Thyroid gland (tissue), 4 donors: ENCODE measurements at regions not wholly inside any gene's neighbourhood (a gene's known extent, or its start where the extent isn't known, plus 50 kb on each side); places are given as distances from the start of the nearest gene placed in this dataset.

Experiments
- DNase-seq, 2 donors: peaks; one replicate each; pipeline ENCODE4 v3.0.0-alpha.2; 2019
- H3K27ac ChIP-seq, 3 donors: fragments of 200-600 bp; sonication (generic); 1 replicate in 2 of 3; 2 replicates in 1 of 3; pipeline ENCODE4 v1.5.1; 2016 to 2019; ENCODE audit warnings: mild to moderate bottlenecking in 1 of 3, moderate library complexity in 1 of 3
- H3K27me3 ChIP-seq: fragments of 200-600 bp; sonication (generic); one replicate; pipeline ENCODE4 v1.5.1; 2019
- H3K36me3 ChIP-seq, 2 donors: fragments of 200-600 bp; sonication (generic); one replicate each; pipeline ENCODE4 v1.5.1; 2016 to 2019
- H3K4me1 ChIP-seq, 2 donors: fragments of 200-600 bp; sonication (generic); one replicate each; pipeline ENCODE4 v1.5.1; 2017 to 2019
- H3K4me3 ChIP-seq, 3 donors: fragments of 200-600 bp; sonication (generic); replicated peaks in 1 of 3; 1 replicate in 2 of 3; 2 replicates in 1 of 3; pipeline ENCODE4 v1.5.1; 2016; ENCODE audit warnings: mild to moderate bottlenecking in 1 of 3
- H3K9me3 ChIP-seq: fragments of 200-600 bp; sonication (generic); one replicate; pipeline ENCODE4 v1.5.1; 2017
- CTCF ChIP-seq, 6 experiments: fragments of 200-600 bp in 3 of 6; fragments of 450-650 bp in 3 of 6; sonication (generic) in 3 of 6; IDR thresholded peaks; one replicate each; pipeline ENCODE4 v1.5.1; 2016 to 2019; ENCODE audit warnings: antibody characterized with exemption in 6 of 6, mild to moderate bottlenecking in 2 of 6, inconsistent platforms in 1 of 6, moderate library complexity in 1 of 6
- POLR2A ChIP-seq, 2 donors: fragments of 450-650 bp; IDR thresholded peaks; one replicate each; pipeline ENCODE4 v1.6.1; 2017; ENCODE audit warnings: antibody characterized with exemption in 2 of 2, mild to moderate bottlenecking in 2 of 2, moderate library complexity in 1 of 2
- WGBS, 2 donors: methylation state at CpG; one replicate each; pipeline ENCODE4 v1.1.5; 2017; 5-methylcytosine and 5-hydroxymethylcytosine counted together
- intact Hi-C: fragments of 100-400 bp; cut with DNase I; formaldehyde crosslinking; loops from one replicate; pipeline ENCODE4 v1.15.1; 2023

- Histone ChIP-seq H3K27me3 (no peaks in the 10 kb centered on the region), H3K36me3 (no peaks in the 10 kb centered on the region), H3K27ac (no peak overlapping the region), H3K4me3 (no peak overlapping the region), H3K9me3 (no peaks in the 10 kb centered on the region), H3K4me1 (peaks cover 3% of the 10 kb centered on the region in 2 donors)
- TF ChIP-seq CTCF (IDR thresholded peaks at IDR 0.05) (no peak), POLR2A (IDR thresholded peaks at IDR 0.05) (no peak)
- no peak for DNase-seq
- 93 to 97% methylated on average over 1 of the region's 1 CpG for WGBS, 2 donors
- intact Hi-C loops: no loop called here
These were observed 67.1 kb upstream of the PIK3CG start for GRCh38 chr7:106797937-106798336.

DNA sequence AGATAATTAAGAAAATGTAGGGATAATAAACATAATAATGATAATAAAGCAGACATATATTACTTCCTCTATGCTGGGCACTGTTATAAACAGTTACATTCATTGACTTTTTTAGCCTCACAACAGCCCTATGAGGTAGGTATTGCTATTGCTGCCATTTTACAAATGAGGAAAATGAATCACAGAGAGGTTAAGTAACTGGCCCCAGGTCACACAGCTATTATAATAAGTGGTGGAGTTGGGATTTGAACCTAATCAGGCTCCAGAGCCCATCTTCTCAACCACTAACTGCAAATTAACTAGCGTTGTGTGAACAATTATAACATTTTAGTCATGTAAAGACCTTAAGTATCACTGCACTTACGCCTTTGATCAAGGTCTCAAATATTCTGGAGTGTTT lies 62.5 kb upstream of the PIK3CG start:
- intact Hi-C loops: no loop called here
- DNase-seq: no peak

DNA sequence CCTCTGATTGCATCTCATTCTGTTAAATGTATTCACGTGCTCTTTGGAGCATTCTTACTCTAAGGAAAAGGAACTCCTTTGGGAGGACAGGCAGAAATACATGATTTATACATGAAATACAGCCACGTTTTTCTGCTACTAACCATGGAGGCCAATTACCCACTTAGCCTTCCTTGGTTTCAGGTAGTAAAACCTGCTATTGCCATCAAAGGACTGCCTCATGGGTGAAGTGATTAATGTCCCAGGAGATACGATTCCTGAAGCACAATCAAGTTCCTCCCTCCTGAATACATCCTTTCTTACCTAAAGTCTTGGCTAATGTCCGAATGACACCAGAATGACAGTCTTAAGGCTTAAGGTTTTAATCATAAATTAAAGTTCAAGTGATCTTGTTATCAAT lies 58.5 kb upstream of the PIK3CG start:
- no peaks in the 10 kb centered on the region for H3K36me3 ChIP-seq
- 82 to 83% methylated on average over 4 of the region's 4 CpGs for WGBS, 2 donors
- no peaks in the 10 kb centered on the region for H3K27me3 ChIP-seq
- intact Hi-C loops: no loop called here
- H3K27ac ChIP-seq: no peak overlapping the region
- TF ChIP-seq CTCF (IDR thresholded peaks at IDR 0.05) (no peak), POLR2A (IDR thresholded peaks at IDR 0.05) (no peak)
- no peaks in the 10 kb centered on the region for H3K9me3 ChIP-seq
- no peak for DNase-seq
- no peak overlapping the region for H3K4me3 ChIP-seq
- no peaks in the 10 kb centered on the region for H3K4me1 ChIP-seq

More for the DNA sequence above, 62.5 kb upstream of the PIK3CG start:
- TF ChIP-seq CTCF (IDR thresholded peaks at IDR 0.05): no peak
- Histone ChIP-seq H3K4me3 (no peak overlapping the region), H3K9me3 (no peaks in the 10 kb centered on the region), H3K27ac (no peak overlapping the region), H3K36me3 (no peaks in the 10 kb centered on the region), H3K4me1 (no peaks in the 10 kb centered on the region), H3K27me3 (no peaks in the 10 kb centered on the region)
- WGBS, 2 donors: 93 to 98% methylated on average over 2 of the region's 2 CpGs

DNA sequence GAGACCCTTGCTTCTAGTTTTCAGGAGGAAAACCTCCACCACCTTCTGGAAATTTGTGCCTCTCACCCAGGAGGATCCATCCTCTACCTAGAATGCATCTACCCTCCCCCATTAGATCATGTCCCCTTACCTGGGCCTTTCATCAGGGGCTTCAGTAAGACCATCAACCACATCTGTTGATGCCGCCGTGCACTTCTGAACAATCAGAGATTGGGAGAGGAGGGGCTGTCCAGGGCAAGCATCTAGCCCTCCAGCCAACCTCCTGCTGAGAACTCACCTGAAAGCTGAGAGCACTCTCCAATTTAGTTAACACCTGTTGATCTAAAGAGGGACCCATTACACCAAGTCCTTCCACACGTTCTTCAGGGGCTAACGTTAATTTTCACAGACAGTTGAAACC lies 57.6 kb upstream of the PIK3CG start:
- DNase-seq: no peak
- WGBS, 2 donors: 88 to 95% methylated on average over 4 of the region's 4 CpGs
- Histone ChIP-seq H3K9me3 (no peaks in the 10 kb centered on the region), H3K36me3 (no peaks in the 10 kb centered on the region), H3K4me3 (no peak overlapping the region), H3K27ac (no peak overlapping the region), H3K4me1 (no peaks in the 10 kb centered on the region), H3K27me3 (no peaks in the 10 kb centered on the region)
- TF ChIP-seq POLR2A (IDR thresholded peaks at IDR 0.05): no peak
- no peak for TF ChIP-seq CTCF (IDR thresholded peaks at IDR 0.05)
- intact Hi-C loops: no loop called here

DNA sequence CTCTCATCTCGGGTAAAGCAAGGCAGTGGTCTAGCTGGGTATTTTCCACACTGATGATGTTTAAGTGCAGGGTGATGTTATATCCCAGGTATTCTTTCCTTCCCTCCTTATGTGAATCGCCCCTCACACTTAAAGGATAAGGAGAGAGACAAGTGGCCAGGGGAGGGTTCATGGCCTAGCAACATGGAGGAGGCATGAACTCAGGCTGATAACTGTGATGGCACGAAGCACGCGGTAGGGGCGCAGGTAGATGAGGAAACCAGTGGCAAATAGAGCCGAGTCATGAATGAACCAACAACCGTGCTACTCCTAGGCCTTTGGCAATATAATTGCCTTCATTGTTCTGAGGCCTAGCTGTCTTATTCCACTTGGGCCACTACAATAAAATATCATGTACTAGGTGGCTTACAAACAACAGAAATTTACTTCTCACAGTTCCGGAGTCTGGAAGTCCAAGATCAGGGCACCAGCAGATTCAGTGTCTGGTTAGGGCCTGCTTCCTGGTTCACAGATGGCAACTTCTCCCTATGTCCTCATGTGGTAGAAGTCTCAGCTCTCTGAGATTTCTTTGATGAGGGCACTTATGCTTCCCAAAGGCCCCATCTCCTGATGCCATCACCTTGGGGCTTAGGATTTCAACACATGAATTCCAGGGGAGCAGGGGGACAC lies 56.0 kb upstream of the PIK3CG start:
- H3K4me1 ChIP-seq: no peaks in the 10 kb centered on the region
- intact Hi-C loops: no loop called here
- no peaks in the 10 kb centered on the region for H3K27me3 ChIP-seq
- H3K9me3 ChIP-seq: no peaks in the 10 kb centered on the region
- DNase-seq: no peak
- no peak overlapping the region for H3K4me3 ChIP-seq
- H3K27ac ChIP-seq: no peak overlapping the region
- H3K36me3 ChIP-seq: no peaks in the 10 kb centered on the region
- 94% methylated on average over 9 of the region's 9 CpGs for WGBS, 2 donors
- TF ChIP-seq POLR2A (IDR thresholded peaks at IDR 0.05) (no peak), CTCF (IDR thresholded peaks at IDR 0.05) (no peak)
